GM12875 (cell line): ENCODE measurements at regions not wholly inside any gene's neighbourhood (a gene's known extent, or its start where the extent isn't known, plus 50 kb on each side); places are given as distances from the start of the nearest gene placed in this dataset.

Experiments
- H3K4me3 ChIP-seq: one replicate; pipeline ENCODE4 v1.5.1; 2011; ENCODE audit warnings: low read depth, low read length, control low read depth
- CTCF ChIP-seq: IDR thresholded peaks from 2 replicates; pipeline ENCODE4 v1.5.1; 2011; ENCODE audit warnings: low read depth, mild to moderate bottlenecking, control low read depth, inconsistent platforms, low read length, moderate library complexity, borderline replicate concordance; ENCODE audit not compliant: insufficient read depth

DNA sequence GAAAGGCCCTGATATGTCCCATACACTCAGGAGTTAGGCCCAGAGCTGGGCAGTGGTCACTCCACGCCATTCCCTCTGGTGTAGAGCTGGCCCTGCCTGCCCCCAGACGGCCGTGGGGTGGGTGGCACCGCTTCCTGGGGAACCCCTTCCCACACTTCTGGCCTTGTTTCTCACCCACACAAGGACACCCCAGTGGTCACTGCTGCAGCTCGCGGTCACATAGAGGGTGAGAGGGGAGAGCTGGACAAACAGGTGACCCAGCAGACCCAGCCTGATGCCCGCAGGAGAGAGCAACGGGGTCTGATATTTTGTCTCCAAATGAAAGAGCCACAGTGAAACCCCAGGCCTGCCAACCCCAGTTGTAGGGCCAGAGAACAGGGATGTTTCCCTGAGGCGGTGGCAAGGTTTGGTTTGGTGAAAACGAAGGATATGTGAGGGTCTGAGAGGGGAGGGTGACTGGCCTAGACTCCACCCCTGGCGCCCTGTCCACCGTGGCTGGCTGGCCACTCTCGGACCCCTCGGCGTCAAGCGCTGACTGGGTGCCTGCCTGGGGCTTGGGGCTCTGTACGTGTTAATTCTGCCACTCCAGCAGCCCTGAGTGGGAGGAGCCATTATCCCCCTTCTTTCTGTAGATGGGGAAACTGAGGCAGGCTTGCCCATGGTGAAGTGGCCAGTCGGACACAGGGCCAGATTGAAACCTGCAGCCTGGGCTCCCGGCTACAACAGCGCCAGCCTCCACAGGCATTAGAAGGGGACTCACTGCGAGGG is 71.0 kb upstream of the PPARA start:
- no peak overlapping the region for H3K4me3 ChIP-seq
- no peak for TF ChIP-seq CTCF

DNA sequence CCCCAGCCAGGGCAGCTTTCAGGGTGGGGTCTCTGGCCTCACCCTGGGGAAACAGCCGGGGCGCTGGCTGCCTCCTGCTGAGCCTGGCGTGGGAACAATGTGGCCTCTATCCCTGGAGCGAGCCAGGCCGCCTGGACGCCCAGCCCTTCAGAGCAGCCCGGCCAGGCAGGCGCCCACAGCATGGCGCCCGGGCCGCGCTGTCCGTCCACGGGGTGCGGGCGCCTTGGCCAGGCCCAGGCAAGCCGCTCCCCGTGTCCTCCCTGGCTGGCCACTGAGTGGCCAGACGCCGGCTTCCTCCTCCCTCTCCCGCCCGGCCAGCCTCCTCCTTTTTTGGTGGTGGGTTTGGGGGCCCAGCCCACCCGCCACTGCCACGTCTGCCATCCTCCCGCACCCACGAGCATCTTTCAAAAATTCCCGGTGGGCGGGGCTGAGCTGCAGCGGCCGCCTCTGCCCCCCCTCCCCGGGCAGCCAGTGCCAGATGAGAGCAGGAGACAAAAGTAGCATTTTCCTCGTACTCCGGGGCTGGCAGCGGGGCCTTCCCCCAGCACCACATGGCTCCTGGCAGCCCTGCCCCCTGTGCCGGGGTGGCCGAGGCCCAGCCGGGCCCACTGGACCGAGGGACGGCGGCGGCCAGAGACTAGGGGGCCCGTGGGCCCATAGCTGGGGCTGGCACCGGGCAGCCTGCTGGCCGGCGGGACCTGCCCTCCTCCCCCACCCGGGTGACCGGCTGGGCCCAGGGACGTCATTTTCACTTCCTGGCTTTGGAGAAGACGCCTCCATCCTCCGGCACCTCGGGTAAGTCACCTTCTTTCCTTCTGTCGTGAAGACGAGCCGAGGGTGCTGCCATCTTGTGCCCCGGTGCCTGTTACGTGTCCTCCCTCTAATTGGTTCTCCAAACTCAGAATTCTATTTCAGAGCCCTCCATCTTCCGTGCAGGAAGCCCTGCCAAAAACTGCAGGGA is 70.2 kb upstream of the PPARA start:
- no peak for TF ChIP-seq CTCF
- no peak overlapping the region for H3K4me3 ChIP-seq

DNA sequence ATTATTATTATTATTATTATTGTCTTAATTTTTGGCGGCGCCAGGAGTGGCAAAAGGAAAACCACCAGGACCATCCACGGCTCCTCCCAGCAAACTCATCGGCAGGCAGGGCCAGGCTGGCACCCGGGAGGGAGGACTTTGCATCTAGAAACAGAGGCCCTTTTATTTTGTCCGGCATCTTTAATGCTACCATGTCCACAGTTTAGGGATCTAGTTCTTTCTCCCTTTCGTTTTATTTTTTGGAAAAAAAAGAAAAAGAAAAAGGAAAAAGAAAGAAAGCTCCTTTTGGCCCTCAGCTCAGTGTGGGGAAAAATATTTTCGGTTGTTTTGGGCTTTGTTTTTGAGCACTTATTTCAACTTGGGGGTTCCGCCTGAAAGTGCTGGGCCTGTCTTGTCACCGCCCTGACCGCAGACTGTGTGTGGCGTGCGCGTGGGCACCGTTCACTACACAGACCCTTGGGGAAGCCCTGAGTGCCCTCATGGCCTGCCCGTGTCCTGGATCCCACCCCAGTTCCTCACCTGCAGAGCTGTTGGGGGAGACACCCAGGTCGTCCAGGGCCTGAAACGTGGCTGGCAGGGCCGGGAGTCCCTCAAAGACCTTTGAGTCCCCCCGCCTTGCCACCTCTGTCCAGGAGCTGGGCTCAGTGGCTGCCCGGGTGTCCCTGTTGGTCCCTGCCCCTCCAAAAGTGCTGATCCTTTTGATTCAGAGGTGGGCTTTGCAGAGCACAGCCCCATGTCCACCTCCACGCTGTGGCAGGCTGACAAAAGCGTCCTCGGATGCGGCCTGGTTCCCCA is 69.1 kb upstream of the PPARA start:
- no peak overlapping the region for H3K4me3 ChIP-seq
- TF ChIP-seq CTCF, result no peak

- H3K4me3 ChIP-seq, result no peak overlapping the region
- no peak for TF ChIP-seq CTCF
Observed at GRCh38 chr22:46081831-46082210, 68.5 kb upstream of the PPARA start.

GRCh38 chr22:46082633-46083032 is 67.7 kb upstream of the PPARA start:
- H3K4me3 ChIP-seq, result no peak overlapping the region
- TF ChIP-seq CTCF, result no peak

- no peak overlapping the region for H3K4me3 ChIP-seq
- no peak for TF ChIP-seq CTCF
Observed at GRCh38 chr22:46083383-46084350, 66.7 kb upstream of the PPARA start.
